Activated naive CD4-positive, alpha-beta T cell treated with anti-CD3 and anti-CD28 coated beads for 36 hours (primary cell): ENCODE measurements at regions not wholly inside any gene's neighbourhood (a gene's known extent, or its start where the extent isn't known, plus 50 kb on each side); places are given as distances from the start of the nearest gene placed in this dataset.
"Not testable (repeated sequence)": the region's sequence is repeated elsewhere in the genome, so short reads cannot be mapped to it uniquely, and the experiment has no call there.

Source experiments
- CTCF ChIA-PET: fragments of 350-600 bp; sonication (Branson Sonifier 250); formaldehyde crosslinking; loops from one replicate; lab custom pipeline; 2021; ENCODE audit warnings: antibody characterized with exemption; lab: Charles Lee
- DNase-seq: peaks from one replicate; pipeline ENCODE4 v3.0.0-alpha.2; 2020
- H3K27ac Mint-ChIP-seq: one replicate; pipeline ENCODE4 v1.8.0; 2021; ENCODE audit warnings: mild to moderate bottlenecking, mixed read lengths
- H3K27me3 Mint-ChIP-seq: one replicate; pipeline ENCODE4 v1.8.0; 2021; ENCODE audit warnings: low read depth, mixed read lengths
- H3K36me3 Mint-ChIP-seq: one replicate; pipeline ENCODE4 v1.8.0; 2021; ENCODE audit warnings: low read depth, mixed read lengths
- H3K4me1 Mint-ChIP-seq: one replicate; pipeline ENCODE4 v1.8.0; 2021; ENCODE audit warnings: low read depth, mixed read lengths
- H3K4me3 Mint-ChIP-seq: one replicate; pipeline ENCODE4 v1.8.0; 2021; ENCODE audit warnings: mild to moderate bottlenecking, moderate library complexity, mixed read lengths
- H3K9me3 Mint-ChIP-seq: one replicate; pipeline ENCODE4 v1.8.0; 2021; ENCODE audit warnings: mixed read lengths
- intact Hi-C: fragments of 100-400 bp; cut with micrococcal nuclease; formaldehyde crosslinking; loops from one replicate; pipeline ENCODE4 v1.15.1; 2023

DNA sequence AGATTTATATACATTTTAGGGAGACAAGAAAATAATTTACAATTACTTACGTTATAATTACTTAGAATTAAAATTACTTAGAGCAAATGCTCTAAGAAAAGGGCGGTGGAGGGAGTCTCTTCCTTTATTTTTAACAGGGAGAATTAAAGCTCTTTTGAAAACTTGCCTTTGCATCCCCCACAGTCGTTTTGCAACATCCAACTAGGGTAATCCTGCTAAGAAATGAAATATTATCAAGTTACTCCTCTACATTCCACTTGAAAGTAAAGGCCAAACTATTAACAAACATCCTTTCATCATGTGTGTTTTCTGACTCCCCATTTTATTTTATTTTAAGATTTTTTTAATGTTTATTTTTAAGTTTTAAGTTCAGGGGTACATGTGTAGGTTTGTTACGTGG is 1358.5 kb downstream of the NCAM2 start:
- Mint-ChIP-seq H3K9me3 (no peaks in the 10 kb centered on the region), H3K4me1 (no peaks in the 10 kb centered on the region), H3K36me3 (no peaks in the 10 kb centered on the region), H3K27me3 (no peaks in the 10 kb centered on the region), H3K27ac (no peak overlapping the region), H3K4me3 (no peak overlapping the region)
- DNase-seq = no peak
- intact Hi-C loops = no loop called here
- CTCF ChIA-PET = no interaction called here

GRCh38 chr21:22359599-22359998 is 1361.4 kb downstream of the NCAM2 start:
- H3K4me3 Mint-ChIP-seq, H3K9me3 Mint-ChIP-seq, H3K36me3 Mint-ChIP-seq, H3K27me3 Mint-ChIP-seq, H3K27ac Mint-ChIP-seq, intact Hi-C loops, CTCF ChIA-PET, H3K4me1 Mint-ChIP-seq, DNase-seq: not testable (repeated sequence)

- CTCF ChIA-PET = no interaction called here
- Mint-ChIP-seq H3K27ac (no peak overlapping the region), H3K9me3 (no peaks in the 10 kb centered on the region), H3K4me1 (no peaks in the 10 kb centered on the region), H3K36me3 (no peaks in the 10 kb centered on the region), H3K27me3 (no peaks in the 10 kb centered on the region), H3K4me3 (no peak overlapping the region)
- intact Hi-C loops = no loop called here
- no peak for DNase-seq
These were observed 1365.3 kb downstream of the NCAM2 start for GRCh38 chr21:22363504-22363903.

- H3K27me3 Mint-ChIP-seq = no peaks in the 10 kb centered on the region
- intact Hi-C loops = no loop called here
- CTCF ChIA-PET = no interaction called here
- H3K27ac Mint-ChIP-seq = no peak overlapping the region
- no peaks in the 10 kb centered on the region for H3K4me1 Mint-ChIP-seq
- H3K9me3 Mint-ChIP-seq = no peaks in the 10 kb centered on the region
- no peaks in the 10 kb centered on the region for H3K36me3 Mint-ChIP-seq
- no peak for DNase-seq
- no peak overlapping the region for H3K4me3 Mint-ChIP-seq
These were observed 1366.0 kb downstream of the NCAM2 start for GRCh38 chr21:22364163-22364562.

DNA sequence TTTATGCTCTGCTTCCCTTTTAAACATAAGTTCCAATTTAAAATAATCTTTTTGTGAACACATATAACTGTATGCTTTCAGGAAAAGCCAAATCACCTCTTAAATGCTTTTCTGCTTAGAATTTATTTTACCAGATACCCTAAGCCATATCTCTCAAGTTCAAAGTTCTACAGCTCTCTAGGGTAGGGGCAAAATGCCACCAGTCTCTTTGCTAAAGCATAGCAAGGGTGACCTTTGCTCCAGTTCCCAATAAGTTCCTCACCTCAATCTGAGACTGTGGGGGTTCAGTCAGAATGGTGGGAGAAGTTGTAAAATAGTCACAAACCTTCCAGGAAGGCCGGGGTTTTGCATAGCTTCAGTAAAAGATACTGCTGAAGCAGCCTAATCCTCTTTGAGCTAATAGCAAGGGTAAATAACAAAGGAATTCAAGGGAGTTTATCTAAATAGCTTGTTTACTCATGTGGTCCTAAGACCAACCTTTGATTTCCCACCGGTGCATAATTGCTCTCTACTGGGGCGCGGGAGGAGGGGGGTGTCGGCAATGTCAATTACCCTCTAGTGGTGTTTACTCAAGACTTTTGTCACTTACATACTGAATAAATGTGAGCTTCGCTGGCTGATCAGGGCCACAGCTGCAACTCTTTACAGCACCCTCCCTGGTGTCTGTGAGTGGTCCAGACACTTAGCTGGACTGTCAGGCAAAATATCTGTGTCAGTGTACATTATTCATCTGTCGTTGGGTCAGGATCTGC is 1376.2 kb downstream of the NCAM2 start:
- Mint-ChIP-seq H3K4me1 (no peaks in the 10 kb centered on the region), H3K36me3 (no peaks in the 10 kb centered on the region), H3K9me3 (peaks cover 4% of the 10 kb centered on the region), H3K27me3 (no peaks in the 10 kb centered on the region), H3K27ac (no peak overlapping the region), H3K4me3 (no peak overlapping the region)
- intact Hi-C loops = no loop called here
- no peak for DNase-seq
- CTCF ChIA-PET = no interaction called here

DNA sequence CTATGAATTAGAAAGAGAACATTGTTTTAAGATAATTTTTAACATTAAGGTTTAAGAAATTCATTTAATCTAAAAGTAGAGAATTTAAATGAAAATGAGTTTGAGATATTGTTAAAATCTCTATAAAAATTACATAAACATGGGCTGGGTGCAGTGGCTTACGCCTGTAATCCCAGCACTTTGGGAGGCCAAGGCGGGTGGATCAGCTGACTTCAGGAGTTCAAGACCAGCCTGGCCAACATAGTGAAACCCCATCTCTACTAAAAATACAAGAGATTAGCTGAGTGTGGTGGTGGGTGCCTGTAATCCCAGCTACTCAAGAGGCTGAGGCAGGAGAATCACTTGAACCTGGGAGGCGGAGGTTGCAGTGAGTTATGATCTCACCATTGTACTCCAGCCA is 1379.6 kb downstream of the NCAM2 start:
- H3K36me3 Mint-ChIP-seq, H3K4me3 Mint-ChIP-seq, H3K4me1 Mint-ChIP-seq, H3K9me3 Mint-ChIP-seq, CTCF ChIA-PET, H3K27me3 Mint-ChIP-seq, intact Hi-C loops, DNase-seq, H3K27ac Mint-ChIP-seq: not testable (repeated sequence)

DNA sequence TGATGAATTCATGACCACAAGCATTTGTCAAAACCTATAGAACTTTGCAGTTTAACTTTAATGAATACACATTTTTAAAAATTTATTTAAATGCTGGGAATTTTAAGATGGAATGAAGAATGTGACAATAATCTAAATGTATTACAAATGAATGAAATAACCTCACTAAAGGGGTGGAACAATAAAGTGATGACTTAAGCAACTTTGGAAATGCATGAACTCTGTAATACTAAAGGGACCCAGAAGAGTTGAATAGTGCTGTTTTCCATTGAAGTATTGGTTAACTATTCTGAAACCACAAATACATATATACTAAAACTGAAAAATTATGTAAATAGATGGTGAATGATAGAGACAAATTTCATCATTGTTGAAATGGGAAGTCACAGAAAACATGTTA is 1395.1 kb downstream of the NCAM2 start:
- intact Hi-C loops = no loop called here
- Mint-ChIP-seq H3K36me3 (no peaks in the 10 kb centered on the region), H3K27me3 (no peaks in the 10 kb centered on the region), H3K9me3 (no peaks in the 10 kb centered on the region), H3K27ac (no peak overlapping the region), H3K4me1 (no peaks in the 10 kb centered on the region), H3K4me3 (no peak overlapping the region)
- no peak for DNase-seq
- CTCF ChIA-PET = no interaction called here

DNA sequence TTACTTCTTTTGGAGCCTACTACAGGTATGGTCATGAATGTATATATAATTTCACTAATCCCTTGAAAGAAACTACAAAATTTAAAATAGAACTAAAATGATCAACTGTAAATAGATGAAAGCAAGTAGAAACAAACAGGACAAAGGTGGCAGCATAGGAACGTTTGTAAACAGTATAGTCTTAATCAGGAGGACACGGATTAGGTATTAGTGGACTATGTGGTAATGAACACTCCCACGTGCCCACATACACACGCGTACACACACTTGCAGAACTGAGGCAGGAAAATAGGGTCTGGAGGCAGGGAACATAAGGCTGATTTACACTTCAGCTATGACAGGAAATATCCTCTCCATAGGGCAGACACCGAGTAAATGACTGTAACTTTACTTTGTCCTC is 1397.8 kb downstream of the NCAM2 start:
- DNase-seq = no peak

GRCh38 chr21:22399681-22400514 is 1401.7 kb downstream of the NCAM2 start:
- no peak for DNase-seq
- no peak overlapping the region for H3K4me3 Mint-ChIP-seq
- H3K4me1 Mint-ChIP-seq = no peaks in the 10 kb centered on the region
- CTCF ChIA-PET = no interaction called here
- no peaks in the 10 kb centered on the region for H3K27me3 Mint-ChIP-seq
- no peaks in the 10 kb centered on the region for H3K9me3 Mint-ChIP-seq
- intact Hi-C loops = no loop called here
- no peaks in the 10 kb centered on the region for H3K36me3 Mint-ChIP-seq
- H3K27ac Mint-ChIP-seq = no peak overlapping the region

More for the DNA sequence above, 1397.8 kb downstream of the NCAM2 start:
- CTCF ChIA-PET = no interaction called here
- intact Hi-C loops = no loop called here
- Mint-ChIP-seq H3K36me3 (no peaks in the 10 kb centered on the region), H3K4me1 (no peaks in the 10 kb centered on the region), H3K4me3 (no peak overlapping the region), H3K9me3 (no peaks in the 10 kb centered on the region), H3K27me3 (no peaks in the 10 kb centered on the region), H3K27ac (no peak overlapping the region)

DNA sequence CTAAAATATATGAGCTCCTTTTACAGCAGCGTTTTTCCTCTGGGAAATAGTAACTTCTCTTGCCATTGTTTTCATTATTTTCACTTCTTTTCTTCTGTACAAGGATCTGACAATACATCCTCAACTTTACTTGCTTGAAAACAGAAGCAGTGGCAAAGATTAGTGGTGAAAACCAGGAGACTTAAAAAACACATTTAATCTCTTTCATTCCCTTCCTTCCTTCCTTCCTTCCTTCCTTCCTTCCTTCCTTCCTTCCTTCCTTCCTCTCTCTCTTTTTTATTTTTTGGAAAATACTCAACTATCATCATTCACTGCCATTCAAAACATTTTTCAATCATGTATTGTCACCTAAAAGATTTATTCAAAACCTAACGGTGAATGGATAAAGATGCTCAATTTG is 1411.4 kb downstream of the NCAM2 start:
- DNase-seq = no peak
- CTCF ChIA-PET = interaction anchor here (0.7 kb wide), 1 partner anchor 166 kb away, joined by 3 read pairs; no protein-coding TSS in a partner anchor
- H3K27me3 Mint-ChIP-seq = no peaks in the 10 kb centered on the region
- no peaks in the 10 kb centered on the region for H3K9me3 Mint-ChIP-seq
- intact Hi-C loops = no loop called here
- no peaks in the 10 kb centered on the region for H3K4me1 Mint-ChIP-seq
- no peak overlapping the region for H3K4me3 Mint-ChIP-seq
- H3K27ac Mint-ChIP-seq = no peak overlapping the region
- no peaks in the 10 kb centered on the region for H3K36me3 Mint-ChIP-seq

DNA sequence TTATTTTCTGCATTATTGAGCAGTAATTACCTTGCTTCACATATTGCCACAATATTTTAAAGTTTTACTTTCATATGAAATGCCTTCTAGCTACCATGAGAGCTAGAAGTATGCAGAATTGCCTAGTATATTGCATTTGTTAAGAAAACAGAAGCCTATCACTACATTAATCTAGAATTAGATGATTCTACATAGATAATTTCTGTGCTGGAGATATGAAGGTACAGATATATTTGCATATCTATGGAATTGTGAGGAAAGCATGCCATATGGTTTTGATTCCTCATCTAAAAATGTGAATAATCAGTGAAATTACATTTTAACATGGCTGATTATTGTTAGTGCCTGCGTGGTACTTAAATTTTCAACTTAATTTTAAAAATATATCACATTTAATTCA is 1418.3 kb downstream of the NCAM2 start:
- no peak for DNase-seq
- intact Hi-C loops = no loop called here
- Mint-ChIP-seq H3K4me3 (no peak overlapping the region), H3K27me3 (no peaks in the 10 kb centered on the region), H3K27ac (no peak overlapping the region), H3K4me1 (peaks cover 7% of the 10 kb centered on the region), H3K36me3 (no peaks in the 10 kb centered on the region), H3K9me3 (no peaks in the 10 kb centered on the region)
- CTCF ChIA-PET = no interaction called here

DNA sequence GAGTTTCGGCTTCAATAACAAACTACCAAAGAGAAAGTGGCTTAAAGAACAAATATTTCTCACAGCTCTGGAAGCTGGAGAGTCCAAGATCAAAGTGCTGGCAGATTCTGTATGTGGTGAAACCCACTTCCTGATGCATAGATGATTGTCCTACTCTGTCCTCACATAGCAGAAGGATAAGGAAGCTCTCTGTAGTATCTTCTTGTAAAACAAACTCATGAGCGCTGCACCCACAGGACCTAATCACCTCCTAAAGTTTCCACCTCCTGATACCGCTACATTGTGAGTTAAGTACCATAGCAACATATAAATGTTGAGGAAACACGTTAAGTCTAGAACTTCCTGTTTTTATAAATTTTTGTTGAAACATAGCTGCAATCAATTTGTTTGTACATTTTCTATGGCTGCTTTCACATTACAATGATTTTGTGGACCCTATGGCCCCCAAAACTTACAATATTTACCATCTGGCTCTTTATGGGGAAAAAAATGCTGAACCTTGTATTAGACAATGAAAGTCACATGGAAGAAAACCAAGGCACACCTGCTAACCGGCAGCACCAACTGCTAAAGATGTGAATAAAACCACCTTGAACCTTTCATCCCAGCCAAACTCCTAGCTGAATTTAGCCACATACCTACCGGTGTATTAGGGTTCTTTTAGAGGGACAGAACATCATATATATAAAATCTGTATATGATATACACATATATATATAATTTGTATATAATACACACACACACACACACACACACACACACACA is 1423.4 kb downstream of the NCAM2 start:
- no peaks in the 10 kb centered on the region for H3K36me3 Mint-ChIP-seq
- CTCF ChIA-PET = no interaction called here
- DNase-seq = peak; percentile 22
- no peak overlapping the region for H3K27ac Mint-ChIP-seq
- no peaks in the 10 kb centered on the region for H3K27me3 Mint-ChIP-seq
- H3K4me3 Mint-ChIP-seq = peak overlapping the region; percentile 26
- H3K4me1 Mint-ChIP-seq = peaks cover 15% of the 10 kb centered on the region
- intact Hi-C loops = loop anchor here (2.0 to 10.0 kb wide), 2 partner anchors 117 to 197 kb away; no protein-coding TSS in a partner anchor
- H3K9me3 Mint-ChIP-seq = no peaks in the 10 kb centered on the region
